CD4-positive, alpha-beta T cell treated with Interferon alpha-2 for 1 hour (primary cell): ENCODE measurements at regions not wholly inside any gene's neighbourhood (a gene's known extent, or its start where the extent isn't known, plus 50 kb on each side); places are given as distances from the start of the nearest gene placed in this dataset.
"Not testable (repeated sequence)": the region's sequence is repeated elsewhere in the genome, so short reads cannot be mapped to it uniquely, and the experiment has no call there.

Source experiments
- DNase-seq, 2 donors: peaks; one replicate each; pipeline ENCODE4 v3.0.0-alpha.2; 2020 to 2022

DNA sequence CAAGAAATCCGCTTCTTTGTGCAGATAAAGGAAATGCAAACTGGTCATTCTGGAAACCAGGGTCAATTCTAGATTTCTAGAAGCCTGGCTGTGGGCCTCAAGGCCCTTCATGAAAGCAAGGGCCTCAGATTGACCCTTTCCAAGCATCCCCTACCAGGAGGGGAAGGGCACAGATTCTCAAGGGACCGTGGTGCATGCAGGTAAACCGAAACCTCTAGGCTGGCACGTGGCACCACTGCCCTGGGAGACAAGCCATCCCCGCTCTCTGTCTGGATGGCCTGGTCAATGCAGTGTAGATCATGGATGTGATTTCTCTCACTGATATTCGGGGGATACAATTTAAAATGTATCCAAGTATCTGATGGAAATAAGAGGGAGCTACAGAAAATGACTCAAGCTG, 69.4 kb downstream of the TOMM20 start:
- DNase-seq: no peak

GRCh38 chr1:235058695-235059094, 69.9 kb downstream of the TOMM20 start:
- DNase-seq: no peak

DNA sequence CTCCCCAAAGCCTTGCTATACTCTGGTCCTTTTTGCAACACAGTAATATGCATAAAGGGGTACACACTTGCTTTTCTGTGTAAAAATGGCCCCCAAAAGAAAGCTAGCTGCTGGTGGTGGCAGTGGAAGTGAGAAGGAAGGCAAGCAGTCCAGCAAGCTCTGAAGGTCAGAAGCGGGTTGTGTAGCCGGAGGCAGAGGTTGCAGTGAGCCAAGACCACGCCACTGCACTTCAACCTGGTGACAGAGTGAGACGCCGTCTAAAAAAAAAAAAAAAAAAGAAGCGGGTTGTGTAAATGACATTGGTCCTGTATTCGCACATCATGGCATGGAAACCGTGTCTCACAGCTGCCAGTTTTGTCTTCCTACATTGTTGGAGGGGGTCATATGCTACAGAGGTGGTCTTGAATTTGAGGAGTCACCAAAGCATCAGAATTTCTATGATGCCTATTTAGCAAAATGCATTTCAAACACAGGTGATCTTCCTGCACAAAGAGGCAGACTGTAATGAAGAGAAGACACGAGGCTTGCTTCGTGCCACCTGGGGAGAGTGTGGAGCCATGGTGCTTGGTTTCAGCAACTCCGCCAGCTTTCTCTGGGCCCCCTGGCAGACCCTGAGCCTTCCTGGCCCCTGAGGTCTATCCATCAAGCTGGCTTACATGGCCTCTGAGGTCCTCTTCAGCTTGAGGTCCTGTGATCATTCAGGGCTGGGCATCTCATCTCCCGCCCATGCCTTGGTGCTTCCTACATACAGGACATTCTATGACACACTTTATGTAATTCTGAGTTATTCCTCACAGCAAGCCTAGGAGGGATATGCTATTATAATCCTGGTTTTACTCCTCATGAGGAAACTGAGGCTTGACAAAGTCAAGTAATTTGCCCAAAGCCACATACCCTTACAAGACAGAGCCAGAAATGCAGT, 71.0 kb downstream of the TOMM20 start:
- no peak for DNase-seq

GRCh38 chr1:235056937-235057336, 71.7 kb downstream of the TOMM20 start:
- DNase-seq: no peak

- DNase-seq: no peak
Observed at GRCh38 chr1:235054936-235055335, 73.7 kb downstream of the TOMM20 start.

GRCh38 chr1:235054466-235054865, 74.2 kb downstream of the TOMM20 start:
- DNase-seq: no peak

- DNase-seq: no peak
Observed at GRCh38 chr1:235052067-235053008, 76.3 kb downstream of the TOMM20 start.

GRCh38 chr1:235051521-235051920, 77.1 kb downstream of the TOMM20 start:
- no peak for DNase-seq

DNA sequence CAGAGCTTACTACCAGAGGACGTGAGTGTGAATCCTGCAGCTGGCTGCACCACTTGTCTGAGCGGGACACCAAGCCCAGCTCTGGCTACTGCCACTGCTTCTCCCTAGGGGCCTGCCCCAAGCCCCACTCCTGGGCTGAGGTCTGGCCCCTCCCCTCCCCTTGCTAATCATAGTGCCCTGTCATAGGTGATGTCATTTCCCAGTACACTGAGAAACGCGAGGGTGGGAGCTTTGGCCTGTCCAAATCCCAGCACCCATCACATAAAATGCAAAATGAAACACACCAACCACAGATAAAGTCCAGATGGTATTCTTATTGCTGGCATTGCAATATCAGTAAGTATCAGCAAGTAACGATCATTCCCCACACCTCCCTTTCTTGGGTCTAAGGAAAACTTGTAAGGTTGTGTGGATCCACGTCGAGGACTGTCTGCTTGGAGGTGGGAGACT, 77.7 kb downstream of the TOMM20 start:
- no peak for DNase-seq

DNA sequence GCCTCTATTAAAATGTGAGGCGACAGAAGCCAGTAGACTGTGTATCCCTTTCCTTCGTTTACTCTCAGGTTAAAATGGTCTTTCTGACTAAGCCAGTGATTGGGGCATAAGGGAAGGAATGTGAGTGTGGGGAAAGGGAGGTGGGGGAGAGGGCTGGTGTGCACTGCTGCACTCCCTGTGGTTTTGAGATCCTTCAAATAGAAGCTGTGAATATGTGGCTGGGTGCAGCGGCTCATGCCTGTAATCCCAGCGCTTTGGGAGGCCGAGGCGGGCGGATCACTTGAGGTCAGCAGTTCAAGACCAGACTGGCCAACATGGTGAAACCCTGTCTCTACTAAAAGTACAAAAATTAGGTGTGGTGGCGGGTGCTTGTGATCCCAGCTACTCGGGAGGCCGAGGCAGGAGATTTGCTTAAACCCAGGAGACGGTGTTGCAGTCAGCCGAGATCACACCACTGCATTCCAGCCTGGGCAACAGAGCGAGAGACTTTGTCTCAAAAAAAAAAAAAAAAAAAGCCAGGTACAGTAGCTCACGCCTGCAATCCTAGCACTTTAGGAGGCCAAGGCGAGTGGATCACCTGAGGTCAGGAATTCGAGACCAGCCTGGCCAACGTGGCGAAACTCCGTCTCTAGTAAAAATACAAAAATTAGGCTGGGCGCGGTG, 78.8 kb downstream of the TOMM20 start:
- not testable (repeated sequence) for DNase-seq

- no peak for DNase-seq
Observed at GRCh38 chr1:235049217-235049616, 79.4 kb downstream of the TOMM20 start.

DNA sequence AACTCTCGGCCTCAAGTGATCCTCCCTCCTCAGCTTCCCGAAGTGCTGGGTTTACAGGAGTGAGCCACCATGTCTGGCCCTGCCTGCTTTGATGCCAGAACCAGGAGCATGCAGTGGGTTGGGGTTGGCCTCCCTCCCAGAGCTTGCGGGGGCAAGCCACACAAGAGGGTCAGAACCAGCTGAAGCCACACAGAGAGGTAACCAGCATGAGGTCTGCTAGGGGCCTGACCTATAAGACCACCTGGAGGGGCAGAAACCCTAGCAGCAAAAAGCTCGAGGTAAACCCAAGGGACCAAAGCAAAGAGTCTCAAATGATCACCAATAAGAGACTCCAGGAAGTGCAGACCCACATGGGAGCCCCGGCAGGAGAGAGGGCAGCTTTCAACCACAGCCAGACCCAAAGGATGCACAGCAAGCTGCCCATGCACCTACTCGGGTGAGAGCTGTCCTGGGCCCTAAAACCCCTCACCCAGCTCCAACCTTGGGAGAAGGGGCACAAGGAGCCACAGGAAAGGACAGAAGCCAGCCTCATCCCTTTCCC, 81.2 kb downstream of the TOMM20 start:
- DNase-seq: no peak

DNA sequence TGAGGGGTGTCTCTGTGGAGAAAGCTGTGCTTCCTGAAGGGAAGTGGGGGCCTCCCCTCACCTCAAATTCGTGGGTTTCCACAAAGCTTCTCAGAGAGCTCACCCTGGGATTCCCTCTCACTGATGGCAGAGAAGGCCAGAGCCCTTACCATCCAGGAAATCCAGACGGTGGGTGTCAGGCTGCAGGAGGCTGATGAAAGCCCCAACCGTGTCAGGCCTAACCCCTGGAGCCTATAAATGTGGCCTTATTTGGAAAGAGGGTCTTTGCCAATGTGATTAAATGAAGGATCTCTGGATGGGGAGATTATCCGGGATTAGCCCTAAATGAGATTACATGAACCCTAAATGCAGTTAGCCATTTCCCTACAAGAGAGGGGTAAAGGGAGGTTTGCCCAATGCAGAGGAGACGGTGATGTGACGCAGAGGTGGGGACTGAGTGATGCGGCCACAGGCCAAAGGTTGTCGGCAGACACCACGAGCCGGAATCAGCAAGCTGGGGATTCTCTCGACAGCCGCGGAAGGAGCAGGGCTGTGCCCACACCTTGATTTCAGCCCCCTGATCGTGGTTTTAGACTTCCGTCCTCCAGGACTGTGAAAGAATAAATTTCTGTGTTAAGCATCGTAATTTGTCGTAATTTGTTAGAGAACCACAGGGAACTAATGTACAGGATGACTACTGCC, 82.6 kb downstream of the TOMM20 start:
- no peak for DNase-seq

- DNase-seq: no peak
Observed at GRCh38 chr1:235045034-235045690, 83.5 kb downstream of the TOMM20 start.

- DNase-seq: no peak
Observed at GRCh38 chr1:235043234-235043633, 85.4 kb downstream of the TOMM20 start.

DNA sequence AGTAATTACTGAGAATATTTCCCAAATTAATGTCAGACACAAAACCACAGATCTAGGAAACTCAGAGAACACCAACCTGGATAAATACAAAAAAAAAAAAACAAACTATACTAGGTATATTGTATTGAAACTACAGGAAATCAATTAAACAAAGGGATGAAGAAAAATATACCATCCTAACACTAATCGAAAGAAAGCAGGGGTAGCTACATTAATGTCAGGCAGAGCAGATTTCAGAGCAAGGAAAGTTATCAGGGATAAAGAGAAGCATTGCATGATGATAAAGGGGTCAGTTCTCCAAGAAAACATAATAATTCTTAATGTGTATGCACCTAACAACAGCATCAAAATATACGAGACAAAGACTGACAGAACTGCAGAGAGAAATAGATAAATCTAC, 89.9 kb downstream of the TOMM20 start:
- no peak for DNase-seq

DNA sequence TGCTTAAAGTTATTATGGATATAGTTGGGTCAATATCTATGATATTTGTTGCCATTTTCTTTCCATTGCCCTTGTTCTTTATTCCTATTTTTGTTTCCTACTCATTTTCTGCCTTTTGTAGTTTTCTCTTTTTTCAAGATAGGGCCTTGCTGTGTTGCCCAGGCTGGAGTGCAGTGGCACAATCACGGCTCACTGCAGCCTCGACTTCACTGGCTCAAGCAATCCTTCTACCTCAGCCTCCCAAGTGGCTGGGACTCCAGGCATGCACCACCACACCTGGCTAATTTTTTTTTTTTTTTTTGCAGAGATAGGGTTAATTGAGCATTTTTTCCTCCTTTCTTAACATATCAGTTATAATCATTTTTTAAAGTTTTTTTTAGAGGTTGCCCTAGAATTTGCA, 92.7 kb downstream of the TOMM20 start:
- DNase-seq: no peak

- no peak for DNase-seq
Observed at GRCh38 chr1:235030919-235031596, 97.6 kb downstream of the TOMM20 start.

DNA sequence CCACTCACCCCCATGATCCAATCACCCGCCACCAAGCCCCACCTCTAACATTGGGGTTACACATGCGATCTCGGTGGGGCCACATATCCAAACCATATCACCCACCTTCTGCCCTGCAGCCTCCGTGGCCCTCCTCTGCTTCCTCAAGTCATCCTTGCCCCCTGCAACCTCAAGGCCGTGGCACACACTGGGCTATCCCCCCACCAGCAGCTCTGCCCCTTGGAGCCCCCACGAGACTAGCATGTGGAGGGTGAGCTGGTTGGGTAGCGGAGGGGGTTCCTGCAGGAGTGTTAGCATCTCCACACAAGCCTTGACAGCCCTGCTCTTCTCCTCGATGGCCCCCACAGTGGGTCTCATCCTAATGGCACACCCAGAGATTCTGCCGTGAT, 100.8 kb downstream of the TOMM20 start:
- no peak for DNase-seq

DNA sequence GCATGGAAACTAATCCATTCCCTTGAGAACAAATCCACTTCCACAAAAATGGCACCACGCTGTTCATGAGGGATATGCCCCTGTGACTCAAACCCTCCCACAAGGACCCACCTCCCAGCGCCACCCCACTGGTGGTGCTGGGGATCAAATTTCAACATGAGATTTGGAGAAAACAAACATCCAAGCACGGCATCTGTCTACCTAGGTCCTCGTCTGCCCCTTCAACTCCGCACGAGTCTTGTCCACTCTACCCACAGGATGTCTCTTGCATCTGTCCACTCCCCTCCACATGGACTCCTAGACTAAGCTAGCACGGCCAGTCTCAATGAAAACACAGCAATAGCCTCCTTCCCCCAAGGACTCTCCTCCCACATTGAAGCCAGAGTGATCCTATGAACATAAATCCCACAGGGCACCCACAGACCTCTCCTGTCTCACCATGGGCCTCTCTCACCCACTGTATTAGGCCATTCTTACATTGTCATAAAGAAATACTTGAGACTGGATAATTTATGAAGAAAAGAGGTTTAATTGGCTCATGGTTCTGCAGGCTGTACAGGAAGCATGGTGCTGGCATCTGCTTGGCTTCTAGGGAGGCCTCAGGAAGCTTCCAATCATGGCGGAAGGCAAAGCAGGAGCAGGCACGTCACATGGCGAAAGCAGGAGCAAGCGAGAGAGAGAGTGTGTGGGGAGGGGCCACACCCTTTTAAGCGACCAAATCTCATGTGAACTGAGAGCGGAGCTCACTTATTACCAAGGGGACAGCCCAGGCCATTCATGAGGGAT, 101.4 kb downstream of the TOMM20 start:
- no peak for DNase-seq
